ENCODE measurements at regions not wholly inside any gene's neighbourhood (a gene's known extent, or its start where the extent isn't known, plus 50 kb on each side); places are given as distances from the start of the nearest gene placed in this dataset.

GRCh38 chr20:61118429-61119224 lies 133.4 kb upstream of the CDH4 start:
- no peak for DNase-seq

DNA sequence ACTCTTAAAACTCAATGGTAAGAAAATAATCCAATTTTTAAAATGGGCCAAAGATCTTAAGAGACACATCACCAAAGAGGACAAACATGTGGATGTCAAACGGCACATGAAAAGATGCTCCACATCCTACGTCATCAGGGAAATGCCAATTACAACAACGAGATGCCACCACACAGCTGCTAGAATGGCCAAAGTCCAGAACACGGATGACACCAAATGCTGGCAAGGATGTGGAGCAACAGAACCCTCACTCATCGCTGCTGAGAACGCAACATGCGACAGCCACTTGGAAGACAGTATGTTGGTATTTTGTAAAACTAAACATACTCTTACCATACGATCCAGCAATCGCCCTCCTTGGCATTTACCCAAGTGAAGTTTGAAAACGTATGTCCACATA lies 132.8 kb upstream of the CDH4 start:
- DNase-seq = no peak

GRCh38 chr20:61119794-61120410 lies 132.2 kb upstream of the CDH4 start:
- no peak for DNase-seq

- peak; percentile 60 for DNase-seq
Measured at GRCh38 chr20:61120595-61121515, 131.2 kb upstream of the CDH4 start.

- no peak for DNase-seq
Measured at GRCh38 chr20:61121661-61122060, 130.4 kb upstream of the CDH4 start.

- no peak for DNase-seq
Measured at GRCh38 chr20:61123286-61123685, 128.8 kb upstream of the CDH4 start.

- no peak for DNase-seq
Measured at GRCh38 chr20:61123751-61124368, 128.2 kb upstream of the CDH4 start.

DNA sequence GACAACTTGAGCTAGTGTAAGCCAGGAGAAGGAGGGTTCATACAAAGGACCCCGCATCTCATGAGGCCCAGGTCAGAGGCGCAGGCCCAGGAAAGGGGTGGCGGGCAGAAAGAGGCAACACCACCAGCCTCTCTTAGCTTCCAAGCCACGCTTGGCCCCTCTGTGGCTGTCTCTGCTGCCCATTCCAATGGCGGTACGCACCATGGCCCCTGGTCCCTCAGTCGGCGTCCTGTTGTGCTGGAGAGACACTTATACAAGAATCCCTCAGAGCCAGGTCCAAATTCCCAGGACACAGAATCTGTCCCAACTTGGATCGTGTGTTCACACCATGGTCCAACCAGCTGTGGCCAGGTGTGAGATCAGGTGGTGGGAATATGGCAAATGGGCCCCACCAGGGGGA lies 127.0 kb upstream of the CDH4 start:
- no peak for DNase-seq

- no peak for DNase-seq
Measured at GRCh38 chr20:61125546-61126180, 126.4 kb upstream of the CDH4 start.

GRCh38 chr20:61126369-61127195 lies 125.5 kb upstream of the CDH4 start:
- DNase-seq = no peak

GRCh38 chr20:61127311-61128039 lies 124.6 kb upstream of the CDH4 start:
- no peak for DNase-seq

- no peak for DNase-seq
Measured at GRCh38 chr20:61128701-61129269, 123.3 kb upstream of the CDH4 start.

DNA sequence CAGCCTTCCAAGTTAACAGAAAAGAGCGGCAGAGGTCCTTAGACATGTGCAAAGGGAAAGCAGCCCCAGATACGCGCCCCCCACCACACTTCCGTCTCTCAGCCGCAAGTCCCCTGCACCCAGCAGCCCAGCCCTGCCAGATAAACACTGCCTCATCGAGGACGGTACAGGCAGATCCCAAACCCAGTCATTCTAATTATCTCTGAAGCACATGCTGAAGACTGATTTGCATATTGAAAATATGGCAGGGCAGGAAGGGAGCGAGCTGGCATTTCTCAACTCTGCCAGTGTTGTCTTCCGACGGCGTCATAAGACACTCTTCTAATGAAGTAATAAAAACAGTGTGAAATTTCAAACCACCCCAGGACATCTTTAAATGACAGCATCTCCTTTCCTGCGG lies 122.8 kb upstream of the CDH4 start:
- DNase-seq = no peak

GRCh38 chr20:61130156-61130555 lies 121.9 kb upstream of the CDH4 start:
- no peak for DNase-seq

GRCh38 chr20:61131944-61132343 lies 120.1 kb upstream of the CDH4 start:
- no peak for DNase-seq

- DNase-seq = no peak
Measured at GRCh38 chr20:61133611-61134010, 118.5 kb upstream of the CDH4 start.

DNA sequence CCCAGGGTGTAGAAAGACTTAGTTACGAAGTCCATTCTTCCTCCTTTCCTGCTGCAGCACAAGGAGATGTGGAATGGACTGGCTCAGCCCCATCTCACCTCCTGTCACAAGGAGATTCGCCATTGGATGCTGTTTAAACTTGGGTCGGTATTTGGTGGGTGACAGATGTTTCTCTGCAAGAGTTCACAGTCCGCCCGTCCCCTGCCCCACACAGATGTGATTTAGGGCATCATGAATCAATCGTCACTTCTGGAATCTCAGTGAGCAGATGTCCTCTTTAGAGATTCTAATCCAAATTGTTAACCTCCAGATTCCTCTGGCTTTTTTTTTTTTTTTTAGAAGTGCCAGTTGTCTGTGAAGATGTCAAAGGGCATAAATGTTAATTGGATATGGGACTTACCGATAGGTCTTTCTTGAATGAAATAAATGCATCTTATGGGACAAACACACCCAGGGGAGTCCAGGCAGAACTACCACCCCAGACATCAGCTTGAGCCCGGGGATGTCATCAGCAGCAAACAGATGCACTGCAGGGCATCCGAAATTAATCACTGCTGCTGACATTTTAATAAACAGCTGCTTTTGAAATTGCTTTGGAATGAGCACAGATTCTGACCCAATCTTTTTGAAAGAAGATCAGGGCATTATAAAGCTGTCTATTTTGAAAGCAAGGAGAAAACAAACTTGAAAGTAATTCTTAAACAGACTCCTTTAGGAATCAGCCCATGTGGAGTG lies 117.6 kb upstream of the CDH4 start:
- DNase-seq = no peak

DNA sequence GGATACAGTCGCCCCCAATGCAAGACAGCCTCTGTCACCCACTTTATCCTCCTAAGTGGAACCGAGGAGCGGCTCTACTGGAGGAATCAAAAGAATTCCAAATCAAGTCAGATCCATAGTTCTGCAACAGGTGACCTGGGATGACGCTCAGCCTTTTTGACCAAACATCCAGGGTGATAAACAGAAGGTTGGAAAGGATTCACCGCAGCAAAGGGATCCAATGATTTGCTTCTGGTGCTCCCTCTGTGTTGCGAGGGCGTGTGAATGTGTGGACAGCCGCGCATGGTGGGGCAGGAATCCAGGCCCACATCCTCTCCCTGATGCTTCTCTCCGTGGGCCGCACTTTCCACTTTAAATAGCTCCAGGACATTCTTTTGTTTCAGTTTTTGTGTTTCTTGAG lies 116.8 kb upstream of the CDH4 start:
- DNase-seq = no peak

GRCh38 chr20:61135968-61136367 lies 116.1 kb upstream of the CDH4 start:
- DNase-seq = no peak

DNA sequence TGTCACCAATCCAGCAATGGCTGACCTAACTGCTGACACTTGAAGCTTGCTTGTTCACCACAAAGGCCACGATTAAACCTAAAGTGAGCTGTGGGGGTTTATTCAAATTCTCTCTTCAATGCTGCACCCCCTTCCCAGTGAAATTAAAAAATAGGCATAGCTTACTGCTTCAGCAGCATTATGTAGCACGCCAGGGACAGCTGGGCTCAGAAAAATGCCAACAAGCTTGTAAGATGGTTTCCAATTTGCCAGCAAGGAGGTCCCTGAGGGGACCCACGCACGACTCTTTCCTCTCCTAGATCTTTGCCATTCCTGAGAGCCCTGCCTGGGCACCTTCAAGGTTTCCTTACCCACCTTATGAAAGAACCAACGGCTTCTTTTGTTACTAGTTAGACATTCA lies 113.5 kb upstream of the CDH4 start:
- DNase-seq = no peak
